ENCODE measurements at regions not wholly inside any gene's neighbourhood (a gene's known extent, or its start where the extent isn't known, plus 50 kb on each side); places are given as distances from the start of the nearest gene placed in this dataset.

- TF ChIP-seq, protein P1, sequence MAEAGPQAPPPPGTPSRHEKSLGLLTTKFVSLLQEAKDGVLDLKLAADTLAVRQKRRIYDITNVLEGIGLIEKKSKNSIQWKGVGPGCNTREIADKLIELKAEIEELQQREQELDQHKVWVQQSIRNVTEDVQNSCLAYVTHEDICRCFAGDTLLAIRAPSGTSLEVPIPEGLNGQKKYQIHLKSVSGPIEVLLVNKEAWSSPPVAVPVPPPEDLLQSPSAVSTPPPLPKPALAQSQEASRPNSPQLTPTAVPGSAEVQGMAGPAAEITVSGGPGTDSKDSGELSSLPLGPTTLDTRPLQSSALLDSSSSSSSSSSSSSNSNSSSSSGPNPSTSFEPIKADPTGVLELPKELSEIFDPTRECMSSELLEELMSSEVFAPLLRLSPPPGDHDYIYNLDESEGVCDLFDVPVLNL (CRISPR knock-in tag; IDR thresholded peaks at IDR 0.05; ENCODE audit: low read depth) = no peak
- TF ChIP-seq ZNF3 (CRISPR knock-in tag; IDR thresholded peaks at IDR 0.05) (no peak), HSF4 (CRISPR knock-in tag; IDR thresholded peaks at IDR 0.05; ENCODE audit: borderline replicate concordance) (peak; percentile 66; the same call in 1 of the 2 replicates), TFAM (CRISPR knock-in tag; conservative IDR thresholded peaks at IDR 0.05) (no peak), NR3C1 (CRISPR knock-in tag; IDR thresholded peaks at IDR 0.05) (no peak), TRIM24 (IDR thresholded peaks at IDR 0.05) (peak; percentile 95 to 98), CBFB (CRISPR knock-in tag; IDR thresholded peaks at IDR 0.05) (no peak), PYGO2 (tag; IDR thresholded peaks at IDR 0.05) (peak; percentile 73), TCFL5 (CRISPR knock-in tag; conservative IDR thresholded peaks at IDR 0.05) (peak; percentile 57; the same call in 1 of the 2 replicates), POU5F1 (IDR thresholded peaks at IDR 0.05; ENCODE audit: borderline replicate concordance, low read depth, low read length, partially characterized antibody) (no peak), STAG1 (CRISPR knock-in tag; IDR thresholded peaks at IDR 0.05; ENCODE audit: borderline replicate concordance) (no peak), SMC3 (conservative IDR thresholded peaks at IDR 0.05; ENCODE audit: insufficient read depth, low read depth, low read length) (no peak), ZNF24 (IDR thresholded peaks at IDR 0.05) (no peak; the same call in 1 of the 2 replicates), RBM17 (IDR thresholded peaks at IDR 0.05; ENCODE audit: borderline replicate concordance, low read depth, low read length) (no peak), WHSC1 (IDR thresholded peaks at IDR 0.05; ENCODE audit: low read length) (no peak), CLOCK (CRISPR knock-in tag; IDR thresholded peaks at IDR 0.05; ENCODE audit: borderline replicate concordance) (peak; percentile 26; the same call in 1 of the 2 replicates), DPF2 (IDR thresholded peaks at IDR 0.05) (peak; percentile 99), ELF1 (tag; IDR thresholded peaks at IDR 0.05) (peak; percentile 81), ZEB2 (IDR thresholded peaks at IDR 0.05) (peak; percentile 99), BCOR (IDR thresholded peaks at IDR 0.05) (peak; percentile 82), SMARCA4 (IDR thresholded peaks at IDR 0.05) (peak; percentile 99), NCOR1 (IDR thresholded peaks at IDR 0.05) (no peak), ZBTB17 (CRISPR knock-in tag; IDR thresholded peaks at IDR 0.05) (peak; percentile 79)
- TF ChIP-seq, protein P2, sequence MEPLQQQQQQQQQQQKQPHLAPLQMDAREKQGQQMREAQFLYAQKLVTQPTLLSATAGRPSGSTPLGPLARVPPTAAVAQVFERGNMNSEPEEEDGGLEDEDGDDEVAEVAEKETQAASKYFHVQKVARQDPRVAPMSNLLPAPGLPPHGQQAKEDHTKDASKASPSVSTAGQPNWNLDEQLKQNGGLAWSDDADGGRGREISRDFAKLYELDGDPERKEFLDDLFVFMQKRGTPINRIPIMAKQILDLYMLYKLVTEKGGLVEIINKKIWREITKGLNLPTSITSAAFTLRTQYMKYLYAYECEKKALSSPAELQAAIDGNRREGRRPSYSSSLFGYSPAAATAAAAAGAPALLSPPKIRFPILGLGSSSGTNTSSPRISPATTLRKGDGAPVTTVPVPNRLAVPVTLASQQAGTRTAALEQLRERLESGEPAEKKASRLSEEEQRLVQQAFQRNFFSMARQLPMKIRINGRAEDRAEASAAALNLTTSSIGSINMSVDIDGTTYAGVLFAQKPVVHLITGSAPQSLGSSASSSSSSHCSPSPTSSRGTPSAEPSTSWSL (CRISPR knock-in tag; IDR thresholded peaks at IDR 0.05; ENCODE audit: borderline replicate concordance) = no peak
- TF ChIP-seq, protein P3, sequence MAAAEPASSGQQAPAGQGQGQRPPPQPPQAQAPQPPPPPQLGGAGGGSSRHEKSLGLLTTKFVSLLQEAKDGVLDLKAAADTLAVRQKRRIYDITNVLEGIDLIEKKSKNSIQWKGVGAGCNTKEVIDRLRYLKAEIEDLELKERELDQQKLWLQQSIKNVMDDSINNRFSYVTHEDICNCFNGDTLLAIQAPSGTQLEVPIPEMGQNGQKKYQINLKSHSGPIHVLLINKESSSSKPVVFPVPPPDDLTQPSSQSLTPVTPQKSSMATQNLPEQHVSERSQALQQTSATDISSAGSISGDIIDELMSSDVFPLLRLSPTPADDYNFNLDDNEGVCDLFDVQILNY (CRISPR knock-in tag; IDR thresholded peaks at IDR 0.05) = no peak
These were observed 93.5 kb upstream of the NDUFV2 start (continued) for GRCh38 chr18:9008709-9009635.

Data from K562 (cell line).